GM23338 (cell line): ENCODE measurements at regions not wholly inside any gene's neighbourhood (a gene's known extent, or its start where the extent isn't known, plus 50 kb on each side); places are given as distances from the start of the nearest gene placed in this dataset.

Experiments used
- ATAC-seq: fragments of 200-7000 bp; cut with Tn5 transposase; 3 replicates; pipeline ENCODE4 v1.9.1; 2020
- DNase-seq: peaks from one replicate; pipeline ENCODE4 v3.0.0-alpha.2; 2015; ENCODE audit warnings: low spot score
- H2AFZ ChIP-seq: fragments of 200-600 bp; sonication (generic); 2 replicates; pipeline ENCODE4 v1.8.0; 2016; ENCODE audit warnings: antibody characterized with exemption, mild to moderate bottlenecking, moderate library complexity
- H3F3A ChIP-seq: fragments of 200-600 bp; sonication (generic); replicated peaks from 2 replicates; pipeline ENCODE4 v1.8.0; 2017; ENCODE audit warnings: antibody characterized with exemption, mixed run types, low read depth
- H3K27ac ChIP-seq: fragments of 200-600 bp; sonication (generic); 2 replicates; pipeline ENCODE4 v1.6.1; 2016; ENCODE audit warnings: low read depth
- H3K27me3 ChIP-seq: fragments of 200-600 bp; sonication (generic); 2 replicates; pipeline ENCODE4 v1.8.0; 2016; ENCODE audit warnings: mild to moderate bottlenecking, mixed run types, moderate library complexity; ENCODE audit not compliant: insufficient read depth
- H3K36me3 ChIP-seq: fragments of 200-600 bp; sonication (generic); 2 replicates; pipeline ENCODE4 v1.8.0; 2016; ENCODE audit warnings: mild to moderate bottlenecking; ENCODE audit not compliant: insufficient read depth
- H3K4me1 ChIP-seq: fragments of 200-600 bp; sonication (generic); 2 replicates; pipeline ENCODE4 v1.8.0; 2016; ENCODE audit warnings: mild to moderate bottlenecking, moderate library complexity; ENCODE audit not compliant: insufficient read depth
- H3K4me2 ChIP-seq: fragments of 200-600 bp; sonication (generic); 2 replicates; pipeline ENCODE4 v1.7.1; 2017; ENCODE audit warnings: mixed run types
- H3K4me3 ChIP-seq: fragments of 200-600 bp; sonication (generic); 2 replicates; pipeline ENCODE4 v1.6.1; 2016; ENCODE audit warnings: mixed run types
- H3K79me2 ChIP-seq: fragments of 200-600 bp; sonication (generic); replicated peaks from 2 replicates; pipeline ENCODE4 v1.8.0; 2017; ENCODE audit warnings: mild to moderate bottlenecking; ENCODE audit not compliant: insufficient read depth
- H3K9me2 ChIP-seq: fragments of 200-600 bp; sonication (generic); 2 replicates; pipeline ENCODE4 v1.8.0; 2017; ENCODE audit not compliant: insufficient read depth
- H4K20me1 ChIP-seq: fragments of 200-600 bp; sonication (generic); replicated peaks from 2 replicates; pipeline ENCODE4 v1.8.0; 2017; ENCODE audit warnings: mild to moderate bottlenecking; ENCODE audit not compliant: insufficient read depth
- H3K27ac Mint-ChIP-seq: 2 replicates; pipeline ENCODE4 v1.8.0; 2020; ENCODE audit warnings: inconsistent platforms, mild to moderate bottlenecking, moderate library complexity, mixed read lengths
- H3K27me3 Mint-ChIP-seq: 3 replicates; pipeline ENCODE4 v1.8.0; 2022; ENCODE audit warnings: low read depth, mild to moderate bottlenecking, moderate library complexity, mixed read lengths, inconsistent platforms; ENCODE audit not compliant: insufficient read depth, poor library complexity
- H3K36me3 Mint-ChIP-seq: 3 replicates; pipeline ENCODE4 v1.8.0; 2021; ENCODE audit warnings: low read depth, mild to moderate bottlenecking, inconsistent platforms, moderate library complexity, mixed read lengths
- H3K4me1 Mint-ChIP-seq: 3 replicates; pipeline ENCODE4 v1.8.0; 2020; ENCODE audit warnings: mild to moderate bottlenecking, inconsistent platforms, mixed read lengths
- H3K4me3 Mint-ChIP-seq: 3 replicates; pipeline ENCODE4 v1.8.0; 2021; ENCODE audit warnings: moderate library complexity, mild to moderate bottlenecking, inconsistent platforms, mixed read lengths
- H3K9me3 Mint-ChIP-seq: 3 replicates; pipeline ENCODE4 v1.8.0; 2020; ENCODE audit warnings: moderate library complexity, mild to moderate bottlenecking, inconsistent platforms, mixed read lengths
- CREB1 ChIP-seq: fragments of 250-450 bp; sonication (Bioruptor Pico); IDR thresholded peaks from 2 replicates; pipeline ENCODE4 v1.5.0; 2020; ENCODE audit warnings: low read depth, mild to moderate bottlenecking, moderate library complexity
- CTCF ChIP-seq, 2 experiments: fragments of 200-600 bp in 1 of 2; sonication (generic) in 1 of 2; conservative IDR thresholded peaks; 2 replicates each; pipeline versions ENCODE4 v1.5.1 to v1.6.1; 2016 to 2017; ENCODE audit warnings: antibody characterized with exemption in 2 of 2, low read depth in 2 of 2, mild to moderate bottlenecking in 2 of 2, moderate library complexity in 1 of 2
- ETS1 ChIP-seq: IDR thresholded peaks from 2 replicates; pipeline ENCODE4 v1.6.1; 2016; ENCODE audit warnings: antibody characterized with exemption
- EZH2 ChIP-seq: fragments of 200-600 bp; sonication (generic); IDR thresholded peaks from one replicate; pipeline ENCODE4 v1.8.0; 2017; ENCODE audit warnings: antibody characterized with exemption, mild to moderate bottlenecking, low read depth; ENCODE audit not compliant: unreplicated experiment
- EZH2phosphoT487 ChIP-seq: fragments of 200-600 bp; sonication (generic); IDR thresholded peaks from one replicate; pipeline ENCODE4 v1.8.1; 2018; ENCODE audit warnings: antibody characterized with exemption; ENCODE audit not compliant: unreplicated experiment
- POLR2AphosphoS5 ChIP-seq: IDR thresholded peaks from 2 replicates; pipeline ENCODE4 v1.6.1; 2016; ENCODE audit warnings: antibody characterized with exemption, low read depth
- REST ChIP-seq: IDR thresholded peaks from one replicate; pipeline ENCODE4 v1.6.1; 2018; ENCODE audit warnings: antibody characterized with exemption; ENCODE audit not compliant: unreplicated experiment
- ZNF114 ChIP-seq: fragments of 250-450 bp; sonication (Bioruptor Pico); IDR thresholded peaks from 2 replicates; pipeline ENCODE4 v1.5.0; 2020; ENCODE audit warnings: mild to moderate bottlenecking, moderate library complexity
- ZNF331 ChIP-seq: fragments of 250-450 bp; sonication (Bioruptor Pico); IDR thresholded peaks from 2 replicates; pipeline ENCODE4 v1.5.0; 2020; ENCODE audit warnings: low read depth, mild to moderate bottlenecking, moderate library complexity
- ZNF462 ChIP-seq: fragments of 250-450 bp; sonication (Bioruptor Pico); IDR thresholded peaks from 2 replicates; pipeline ENCODE4 v1.5.0; 2020; ENCODE audit warnings: mild to moderate bottlenecking, moderate library complexity

- TF ChIP-seq ZNF462 (CRISPR knock-in tag) (no peak), CTCF (conservative IDR thresholded peaks at IDR 0.05; ENCODE audit: low read depth in 2 of 2) (no peak), EZH2 (no peak), ZNF331 (no peak)
These were observed 172.1 kb upstream of the DACH1 start (continued) for GRCh38 chr13:72039126-72039525.

GRCh38 chr13:72029981-72030380, 163.0 kb upstream of the DACH1 start:
- H3K4me1 Mint-ChIP-seq, result no peaks in the 10 kb centered on the region
- Histone ChIP-seq H4K20me1 (no peaks in the 10 kb centered on the region), H3K4me2 (no peak overlapping the region), H3K4me1 (no peaks in the 10 kb centered on the region), H3K27me3 (no peaks in the 10 kb centered on the region), H3K27ac (no peak overlapping the region), H2AFZ (no peak overlapping the region), H3K9me2 (no peaks in the 10 kb centered on the region), H3F3A (no peaks in the 10 kb centered on the region), H3K4me3 (no peak overlapping the region), H3K79me2 (no peaks in the 10 kb centered on the region), H3K36me3 (no peaks in the 10 kb centered on the region)
- H3K27me3 Mint-ChIP-seq, result no peaks in the 10 kb centered on the region
- peaks cover 9% of the 10 kb centered on the region; the same call in 2 of the 3 replicates for H3K9me3 Mint-ChIP-seq
- no peaks in the 10 kb centered on the region for H3K36me3 Mint-ChIP-seq
- H3K4me3 Mint-ChIP-seq, result no peak overlapping the region
- no peak for DNase-seq
- ATAC-seq, result no peak
- H3K27ac Mint-ChIP-seq, result no peak overlapping the region
- TF ChIP-seq EZH2phosphoT487 (no peak), ZNF114 (CRISPR knock-in tag) (no peak), REST (no peak), POLR2AphosphoS5 (no peak), ZNF331 (no peak), ETS1 (no peak), CREB1 (CRISPR knock-in tag) (no peak)
